NB4 (cell line): ENCODE measurements at regions not wholly inside any gene's neighbourhood (a gene's known extent, or its start where the extent isn't known, plus 50 kb on each side); places are given as distances from the start of the nearest gene placed in this dataset.

Source experiments
- CTCF ChIP-seq: IDR thresholded peaks from one replicate; pipeline ENCODE4 v1.5.1; 2012; ENCODE audit warnings: low read depth, low read length
- MAX ChIP-seq: IDR thresholded peaks from 2 replicates; pipeline ENCODE4 v1.6.1; 2011; ENCODE audit warnings: low read depth, low read length
- POLR2A ChIP-seq: IDR thresholded peaks from 2 replicates; pipeline ENCODE4 v1.6.1; 2011; ENCODE audit warnings: mild to moderate bottlenecking; ENCODE audit not compliant: insufficient read length; ENCODE audit errors: extremely low read depth

- TF ChIP-seq POLR2A: no peak
- TF ChIP-seq CTCF: no peak
- TF ChIP-seq MAX: no peak
These were observed 414.7 kb upstream of the SGCD start for GRCh38 chr5:155912291-155912690.
